ENCODE measurements at regions not wholly inside any gene's neighbourhood (a gene's known extent, or its start where the extent isn't known, plus 50 kb on each side); places are given as distances from the start of the nearest gene placed in this dataset.

- TF ChIP-seq REST (IDR thresholded peaks at IDR 0.05; ENCODE audit: borderline replicate concordance): peak; percentile 51; the same call in 1 of the 2 replicates
- TF ChIP-seq REST (CRISPR knock-in tag; IDR thresholded peaks at IDR 0.05; ENCODE audit: low read depth): no peak
- TF ChIP-seq MYNN (IDR thresholded peaks at IDR 0.05): no peak
- no peak for TF ChIP-seq MYNN (CRISPR knock-in tag; IDR thresholded peaks at IDR 0.05)
- TF ChIP-seq RCOR1 (IDR thresholded peaks at IDR 0.05; ENCODE audit: borderline replicate concordance in 1 of 2, low read depth in 2 of 2, low read length in 2 of 2): peak in 1 of 2 experiments; percentile 30; a peak in 1 of 4 replicates
- TF ChIP-seq ZC3H11A (IDR thresholded peaks at IDR 0.05; ENCODE audit: low read depth, low read length): no peak
- TF ChIP-seq CBFA2T3 (IDR thresholded peaks at IDR 0.05): peak; percentile 73
- TF ChIP-seq C11orf30 (IDR thresholded peaks at IDR 0.05; ENCODE audit: low read depth): no peak
- no peak for TF ChIP-seq COPS2 (conservative IDR thresholded peaks at IDR 0.05)
- TF ChIP-seq RBM34 (IDR thresholded peaks at IDR 0.05; ENCODE audit: borderline replicate concordance, insufficient read depth, low read length): no peak
- TF ChIP-seq LCOR (CRISPR knock-in tag; IDR thresholded peaks at IDR 0.05): no peak
- 0 out of 2 replicates have a peak, but pooled peaks have one; percentile 56 for TF ChIP-seq ADNP (tag; IDR thresholded peaks at IDR 0.05)
- no peak for TF ChIP-seq GABPB1 (CRISPR knock-in tag; IDR thresholded peaks at IDR 0.05)
- no peak for TF ChIP-seq PHF20 (IDR thresholded peaks at IDR 0.05; ENCODE audit: partially characterized antibody)
- TF ChIP-seq FOXJ2 (tag; IDR thresholded peaks at IDR 0.05): no peak
- TF ChIP-seq DPF2 (IDR thresholded peaks at IDR 0.05): 0 out of 2 replicates have a peak, but pooled peaks have one; percentile 16
These were observed 135.1 kb downstream of the RRAGC start (continued) for GRCh38 chr1:38724160-38725131.

Data from K562 (cell line).